GM23338 (cell line): ENCODE measurements at regions not wholly inside any gene's neighbourhood (a gene's known extent, or its start where the extent isn't known, plus 50 kb on each side); places are given as distances from the start of the nearest gene placed in this dataset.

ENCODE experiments used
- ATAC-seq: fragments of 200-7000 bp; cut with Tn5 transposase; 3 replicates; pipeline ENCODE4 v1.9.1; 2020
- DNase-seq: peaks from one replicate; pipeline ENCODE4 v3.0.0-alpha.2; 2015; ENCODE audit warnings: low spot score
- H2AFZ ChIP-seq: fragments of 200-600 bp; sonication (generic); 2 replicates; pipeline ENCODE4 v1.8.0; 2016; ENCODE audit warnings: antibody characterized with exemption, mild to moderate bottlenecking, moderate library complexity
- H3F3A ChIP-seq: fragments of 200-600 bp; sonication (generic); replicated peaks from 2 replicates; pipeline ENCODE4 v1.8.0; 2017; ENCODE audit warnings: antibody characterized with exemption, mixed run types, low read depth
- H3K27ac ChIP-seq: fragments of 200-600 bp; sonication (generic); 2 replicates; pipeline ENCODE4 v1.6.1; 2016; ENCODE audit warnings: low read depth
- H3K27me3 ChIP-seq: fragments of 200-600 bp; sonication (generic); 2 replicates; pipeline ENCODE4 v1.8.0; 2016; ENCODE audit warnings: mild to moderate bottlenecking, mixed run types, moderate library complexity; ENCODE audit not compliant: insufficient read depth
- H3K36me3 ChIP-seq: fragments of 200-600 bp; sonication (generic); 2 replicates; pipeline ENCODE4 v1.8.0; 2016; ENCODE audit warnings: mild to moderate bottlenecking; ENCODE audit not compliant: insufficient read depth
- H3K4me1 ChIP-seq: fragments of 200-600 bp; sonication (generic); 2 replicates; pipeline ENCODE4 v1.8.0; 2016; ENCODE audit warnings: mild to moderate bottlenecking, moderate library complexity; ENCODE audit not compliant: insufficient read depth
- H3K4me2 ChIP-seq: fragments of 200-600 bp; sonication (generic); 2 replicates; pipeline ENCODE4 v1.7.1; 2017; ENCODE audit warnings: mixed run types
- H3K4me3 ChIP-seq: fragments of 200-600 bp; sonication (generic); 2 replicates; pipeline ENCODE4 v1.6.1; 2016; ENCODE audit warnings: mixed run types
- H3K79me2 ChIP-seq: fragments of 200-600 bp; sonication (generic); replicated peaks from 2 replicates; pipeline ENCODE4 v1.8.0; 2017; ENCODE audit warnings: mild to moderate bottlenecking; ENCODE audit not compliant: insufficient read depth
- H3K9me2 ChIP-seq: fragments of 200-600 bp; sonication (generic); 2 replicates; pipeline ENCODE4 v1.8.0; 2017; ENCODE audit not compliant: insufficient read depth
- H4K20me1 ChIP-seq: fragments of 200-600 bp; sonication (generic); replicated peaks from 2 replicates; pipeline ENCODE4 v1.8.0; 2017; ENCODE audit warnings: mild to moderate bottlenecking; ENCODE audit not compliant: insufficient read depth
- H3K27ac Mint-ChIP-seq: 2 replicates; pipeline ENCODE4 v1.8.0; 2020; ENCODE audit warnings: inconsistent platforms, mild to moderate bottlenecking, moderate library complexity, mixed read lengths
- H3K27me3 Mint-ChIP-seq: 3 replicates; pipeline ENCODE4 v1.8.0; 2022; ENCODE audit warnings: low read depth, mild to moderate bottlenecking, moderate library complexity, mixed read lengths, inconsistent platforms; ENCODE audit not compliant: insufficient read depth, poor library complexity
- H3K36me3 Mint-ChIP-seq: 3 replicates; pipeline ENCODE4 v1.8.0; 2021; ENCODE audit warnings: low read depth, mild to moderate bottlenecking, inconsistent platforms, moderate library complexity, mixed read lengths
- H3K4me1 Mint-ChIP-seq: 3 replicates; pipeline ENCODE4 v1.8.0; 2020; ENCODE audit warnings: mild to moderate bottlenecking, inconsistent platforms, mixed read lengths
- H3K4me3 Mint-ChIP-seq: 3 replicates; pipeline ENCODE4 v1.8.0; 2021; ENCODE audit warnings: moderate library complexity, mild to moderate bottlenecking, inconsistent platforms, mixed read lengths
- H3K9me3 Mint-ChIP-seq: 3 replicates; pipeline ENCODE4 v1.8.0; 2020; ENCODE audit warnings: moderate library complexity, mild to moderate bottlenecking, inconsistent platforms, mixed read lengths
- CTCF ChIP-seq, 2 experiments: fragments of 200-600 bp in 1 of 2; sonication (generic) in 1 of 2; conservative IDR thresholded peaks; 2 replicates each; pipeline versions ENCODE4 v1.5.1 to v1.6.1; 2016 to 2017; ENCODE audit warnings: antibody characterized with exemption in 2 of 2, low read depth in 2 of 2, mild to moderate bottlenecking in 2 of 2, moderate library complexity in 1 of 2
- EZH2phosphoT487 ChIP-seq: fragments of 200-600 bp; sonication (generic); IDR thresholded peaks from one replicate; pipeline ENCODE4 v1.8.1; 2018; ENCODE audit warnings: antibody characterized with exemption; ENCODE audit not compliant: unreplicated experiment
- POLR2AphosphoS5 ChIP-seq: IDR thresholded peaks from 2 replicates; pipeline ENCODE4 v1.6.1; 2016; ENCODE audit warnings: antibody characterized with exemption, low read depth
- REST ChIP-seq: IDR thresholded peaks from one replicate; pipeline ENCODE4 v1.6.1; 2018; ENCODE audit warnings: antibody characterized with exemption; ENCODE audit not compliant: unreplicated experiment
- STAT1 ChIP-seq: IDR thresholded peaks from one replicate; pipeline ENCODE4 v1.6.1; 2016; ENCODE audit warnings: antibody characterized with exemption; ENCODE audit not compliant: unreplicated experiment
- TF ChIP-seq, protein P1 (sequence below): fragments of 250-450 bp; sonication (Bioruptor Pico); IDR thresholded peaks from 2 replicates; pipeline ENCODE4 v1.5.0; 2020; ENCODE audit warnings: mild to moderate bottlenecking, moderate library complexity
- TF ChIP-seq, protein P2 (sequence below): IDR thresholded peaks from 2 replicates; pipeline ENCODE4 v1.6.1; 2016; ENCODE audit warnings: antibody characterized with exemption

- H3K27ac ChIP-seq = no peak overlapping the region
- no peak overlapping the region for H3K4me2 ChIP-seq
- H3K27me3 Mint-ChIP-seq = peaks cover 3% of the 10 kb centered on the region
- H2AFZ ChIP-seq = no peak overlapping the region
- no peaks in the 10 kb centered on the region for H4K20me1 ChIP-seq
- peaks cover 47% of the 10 kb centered on the region for H3K36me3 Mint-ChIP-seq
- no peaks in the 10 kb centered on the region for H3K27me3 ChIP-seq
- H3K9me2 ChIP-seq = no peaks in the 10 kb centered on the region
- H3K4me3 Mint-ChIP-seq = no peak overlapping the region
- H3K36me3 ChIP-seq = no peaks in the 10 kb centered on the region
- DNase-seq (no peak), ATAC-seq (no peak)
- H3K79me2 ChIP-seq = no peaks in the 10 kb centered on the region
- H3K9me3 Mint-ChIP-seq = peaks cover 85% of the 10 kb centered on the region
- H3K4me1 Mint-ChIP-seq = no peaks in the 10 kb centered on the region
- TF ChIP-seq REST = no peak
- TF ChIP-seq POLR2AphosphoS5 = no peak
- TF ChIP-seq CTCF (conservative IDR thresholded peaks at IDR 0.05; ENCODE audit: low read depth in 2 of 2) = no peak
- TF ChIP-seq STAT1 = no peak
- TF ChIP-seq, protein P1, sequence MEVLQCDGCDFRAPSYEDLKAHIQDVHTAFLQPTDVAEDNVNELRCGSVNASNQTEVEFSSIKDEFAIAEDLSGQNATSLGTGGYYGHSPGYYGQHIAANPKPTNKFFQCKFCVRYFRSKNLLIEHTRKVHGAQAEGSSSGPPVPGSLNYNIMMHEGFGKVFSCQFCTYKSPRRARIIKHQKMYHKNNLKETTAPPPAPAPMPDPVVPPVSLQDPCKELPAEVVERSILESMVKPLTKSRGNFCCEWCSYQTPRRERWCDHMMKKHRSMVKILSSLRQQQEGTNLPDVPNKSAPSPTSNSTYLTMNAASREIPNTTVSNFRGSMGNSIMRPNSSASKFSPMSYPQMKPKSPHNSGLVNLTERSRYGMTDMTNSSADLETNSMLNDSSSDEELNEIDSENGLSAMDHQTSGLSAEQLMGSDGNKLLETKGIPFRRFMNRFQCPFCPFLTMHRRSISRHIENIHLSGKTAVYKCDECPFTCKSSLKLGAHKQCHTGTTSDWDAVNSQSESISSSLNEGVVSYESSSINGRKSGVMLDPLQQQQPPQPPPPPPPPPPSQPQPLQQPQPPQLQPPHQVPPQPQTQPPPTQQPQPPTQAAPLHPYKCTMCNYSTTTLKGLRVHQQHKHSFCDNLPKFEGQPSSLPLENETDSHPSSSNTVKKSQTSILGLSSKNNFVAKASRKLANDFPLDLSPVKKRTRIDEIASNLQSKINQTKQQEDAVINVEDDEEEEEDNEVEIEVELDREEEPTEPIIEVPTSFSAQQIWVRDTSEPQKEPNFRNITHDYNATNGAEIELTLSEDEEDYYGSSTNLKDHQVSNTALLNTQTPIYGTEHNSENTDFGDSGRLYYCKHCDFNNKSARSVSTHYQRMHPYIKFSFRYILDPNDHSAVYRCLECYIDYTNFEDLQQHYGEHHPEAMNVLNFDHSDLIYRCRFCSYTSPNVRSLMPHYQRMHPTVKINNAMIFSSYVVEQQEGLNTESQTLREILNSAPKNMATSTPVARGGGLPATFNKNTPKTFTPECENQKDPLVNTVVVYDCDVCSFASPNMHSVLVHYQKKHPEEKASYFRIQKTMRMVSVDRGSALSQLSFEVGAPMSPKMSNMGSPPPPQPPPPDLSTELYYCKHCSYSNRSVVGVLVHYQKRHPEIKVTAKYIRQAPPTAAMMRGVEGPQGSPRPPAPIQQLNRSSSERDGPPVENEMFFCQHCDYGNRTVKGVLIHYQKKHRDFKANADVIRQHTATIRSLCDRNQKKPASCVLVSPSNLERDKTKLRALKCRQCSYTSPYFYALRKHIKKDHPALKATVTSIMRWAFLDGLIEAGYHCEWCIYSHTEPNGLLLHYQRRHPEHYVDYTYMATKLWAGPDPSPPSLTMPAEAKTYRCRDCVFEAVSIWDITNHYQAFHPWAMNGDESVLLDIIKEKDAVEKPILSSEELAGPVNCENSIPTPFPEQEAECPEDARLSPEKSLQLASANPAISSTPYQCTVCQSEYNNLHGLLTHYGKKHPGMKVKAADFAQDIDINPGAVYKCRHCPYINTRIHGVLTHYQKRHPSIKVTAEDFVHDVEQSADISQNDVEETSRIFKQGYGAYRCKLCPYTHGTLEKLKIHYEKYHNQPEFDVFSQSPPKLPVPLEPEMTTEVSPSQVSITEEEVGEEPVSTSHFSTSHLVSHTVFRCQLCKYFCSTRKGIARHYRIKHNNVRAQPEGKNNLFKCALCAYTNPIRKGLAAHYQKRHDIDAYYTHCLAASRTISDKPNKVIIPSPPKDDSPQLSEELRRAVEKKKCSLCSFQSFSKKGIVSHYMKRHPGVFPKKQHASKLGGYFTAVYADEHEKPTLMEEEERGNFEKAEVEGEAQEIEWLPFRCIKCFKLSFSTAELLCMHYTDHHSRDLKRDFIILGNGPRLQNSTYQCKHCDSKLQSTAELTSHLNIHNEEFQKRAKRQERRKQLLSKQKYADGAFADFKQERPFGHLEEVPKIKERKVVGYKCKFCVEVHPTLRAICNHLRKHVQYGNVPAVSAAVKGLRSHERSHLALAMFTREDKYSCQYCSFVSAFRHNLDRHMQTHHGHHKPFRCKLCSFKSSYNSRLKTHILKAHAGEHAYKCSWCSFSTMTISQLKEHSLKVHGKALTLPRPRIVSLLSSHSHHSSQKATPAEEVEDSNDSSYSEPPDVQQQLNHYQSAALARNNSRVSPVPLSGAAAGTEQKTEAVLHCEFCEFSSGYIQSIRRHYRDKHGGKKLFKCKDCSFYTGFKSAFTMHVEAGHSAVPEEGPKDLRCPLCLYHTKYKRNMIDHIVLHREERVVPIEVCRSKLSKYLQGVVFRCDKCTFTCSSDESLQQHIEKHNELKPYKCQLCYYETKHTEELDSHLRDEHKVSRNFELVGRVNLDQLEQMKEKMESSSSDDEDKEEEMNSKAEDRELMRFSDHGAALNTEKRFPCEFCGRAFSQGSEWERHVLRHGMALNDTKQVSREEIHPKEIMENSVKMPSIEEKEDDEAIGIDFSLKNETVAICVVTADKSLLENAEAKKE (CRISPR knock-in tag) = no peak
- TF ChIP-seq, protein P2, sequence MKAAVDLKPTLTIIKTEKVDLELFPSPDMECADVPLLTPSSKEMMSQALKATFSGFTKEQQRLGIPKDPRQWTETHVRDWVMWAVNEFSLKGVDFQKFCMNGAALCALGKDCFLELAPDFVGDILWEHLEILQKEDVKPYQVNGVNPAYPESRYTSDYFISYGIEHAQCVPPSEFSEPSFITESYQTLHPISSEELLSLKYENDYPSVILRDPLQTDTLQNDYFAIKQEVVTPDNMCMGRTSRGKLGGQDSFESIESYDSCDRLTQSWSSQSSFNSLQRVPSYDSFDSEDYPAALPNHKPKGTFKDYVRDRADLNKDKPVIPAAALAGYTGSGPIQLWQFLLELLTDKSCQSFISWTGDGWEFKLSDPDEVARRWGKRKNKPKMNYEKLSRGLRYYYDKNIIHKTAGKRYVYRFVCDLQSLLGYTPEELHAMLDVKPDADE = no peak
- TF ChIP-seq EZH2phosphoT487 = no peak
- no peaks in the 10 kb centered on the region for H3F3A ChIP-seq
- H3K27ac Mint-ChIP-seq = no peak overlapping the region
- no peak overlapping the region for H3K4me3 ChIP-seq
- H3K4me1 ChIP-seq = no peaks in the 10 kb centered on the region
Measured at GRCh38 chr18:78820161-78820834, 159.3 kb upstream of the SALL3 start.
